Motor neuron (in vitro differentiated cells): ENCODE measurements at regions not wholly inside any gene's neighbourhood (a gene's known extent, or its start where the extent isn't known, plus 50 kb on each side); places are given as distances from the start of the nearest gene placed in this dataset.
"Not testable (repeated sequence)": the region's sequence is repeated elsewhere in the genome, so short reads cannot be mapped to it uniquely, and the experiment has no call there.

Source experiments
- ATAC-seq, 8 experiments: fragments of 200-7000 bp; cut with Tn5 transposase; replicated peaks in 6 of 8; 2 replicates each; pipeline ENCODE4 v1.8.0; 2021; ENCODE audit warnings: mild to moderate bottlenecking in 8 of 8, moderate library complexity in 8 of 8
- H3K27ac ChIP-seq, 2 donors: fragments of 250-450 bp; sonication (Bioruptor Pico); 2 replicates each; pipeline ENCODE4 v1.9.0; 2021; ENCODE audit warnings: antibody characterized with exemption in 2 of 2, mild to moderate bottlenecking in 2 of 2, moderate library complexity in 1 of 2
- H3K4me1 ChIP-seq, 2 donors: fragments of 250-450 bp; sonication (Bioruptor Pico); replicated peaks in 1 of 2; 2 replicates each; pipeline ENCODE4 v1.6.1; 2021; ENCODE audit warnings: antibody characterized with exemption in 2 of 2, mild to moderate bottlenecking in 2 of 2, moderate library complexity in 1 of 2
- H3K4me3 ChIP-seq, 5 donors: fragments of 250-450 bp; sonication (Bioruptor Pico); 2 replicates each; pipeline ENCODE4 v1.9.0; 2021; ENCODE audit warnings: antibody characterized with exemption in 5 of 5, mild to moderate bottlenecking in 5 of 5, moderate library complexity in 4 of 5
- WGBS, 10 experiments: fragments of 450-650 bp; shearing (Covaris generic); methylation state at CpG; one replicate each; pipeline ENCODE4 v1.0.0; 2022; 5-methylcytosine and 5-hydroxymethylcytosine counted together
- in situ Hi-C, 9 experiments: fragments of 400-800 bp; cut with MboI; loops; one replicate each; pipeline ENCODE4 v1.15.0; 2021; ENCODE audit warnings: low sequenced_read_pairs in 9 of 9, low pct_unique_long_range_greater_than_20kb in 2 of 9; ENCODE audit not compliant: unreplicated experiment in 9 of 9

DNA sequence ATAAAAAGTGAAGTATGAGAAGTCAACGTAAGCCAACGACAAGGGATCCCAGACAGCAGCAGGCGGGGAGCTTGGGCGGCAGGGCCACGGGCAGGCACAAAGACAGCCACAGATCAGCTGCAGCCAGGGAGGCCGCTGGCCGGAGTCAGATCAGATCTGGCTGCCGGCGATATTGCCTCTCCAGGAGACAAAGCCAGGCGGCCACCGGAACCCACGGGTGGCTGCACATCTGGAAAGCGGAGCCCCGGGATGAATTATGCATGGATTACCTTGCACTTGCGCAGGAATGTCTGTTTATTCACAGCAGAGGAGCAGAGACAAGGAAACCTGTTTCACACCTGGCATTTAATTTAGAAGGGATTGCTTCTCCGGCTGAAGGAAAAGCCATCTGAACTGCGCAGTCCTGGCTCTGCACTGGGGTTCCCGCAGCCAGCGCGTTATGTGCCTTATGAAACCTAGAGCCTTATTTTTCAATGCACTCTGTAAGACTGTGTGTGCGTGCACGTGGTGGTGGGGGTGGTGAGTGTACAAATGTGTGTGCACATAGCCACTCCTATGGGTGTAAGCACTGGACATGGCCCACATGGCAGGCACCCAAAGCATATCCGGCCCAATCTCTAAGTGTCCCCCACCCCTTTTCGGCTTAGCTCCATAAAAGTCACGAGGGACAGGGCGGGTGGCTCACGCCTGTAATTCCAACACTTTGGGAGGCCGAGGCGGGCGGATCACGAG lies 427.8 kb upstream of the MCTP2 start:
- peak in 6 of 8 experiments; percentile 30 to 79 (median 63) for ATAC-seq
- no peak overlapping the region for H3K4me3 ChIP-seq
- H3K27ac ChIP-seq = peak overlapping the region; percentile 16 to 35
- in situ Hi-C loops = no loop called here
- H3K4me1 ChIP-seq = peaks cover 31 to 36% of the 10 kb centered on the region in 2 donors
- 20 to 96% (median 81%) methylated on average over 1 to 13 of the region's 31 CpGs; no CpG with 5 or more reads in 3 of the 10 experiments for WGBS, 10 experiments

- Histone ChIP-seq H3K27ac (no peak overlapping the region), H3K4me1 (peaks cover 31 to 37% of the 10 kb centered on the region in 2 donors), H3K4me3 (no peak overlapping the region)
- no peak for ATAC-seq
- in situ Hi-C loops = no loop called here
Measured at GRCh38 chr15:93801206-93801605, 430.2 kb upstream of the MCTP2 start.

DNA sequence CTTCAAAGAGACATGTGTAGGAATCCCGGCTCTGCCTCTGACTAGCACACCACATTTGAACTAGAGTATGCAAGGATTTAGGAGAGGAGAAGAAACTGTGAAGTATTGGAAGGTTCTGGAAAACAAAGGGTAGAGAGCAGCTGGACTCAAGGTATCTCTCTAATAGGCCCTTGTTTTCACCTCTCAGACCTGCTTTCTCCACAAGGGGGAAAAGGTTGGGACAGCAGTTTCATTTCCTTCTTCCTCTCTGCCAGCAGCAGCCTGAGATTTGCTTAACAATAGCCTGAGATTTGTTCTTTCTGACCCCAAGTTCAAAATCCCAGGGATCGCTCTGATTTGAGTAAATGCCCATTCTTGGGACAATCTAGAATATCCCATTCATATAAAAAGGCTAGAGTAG lies 430.6 kb upstream of the MCTP2 start:
- 57 to 90% (median 75%) methylated on average over 1 to 2 of the region's 2 CpGs; no CpG with 5 or more reads in 3 of the 10 experiments for WGBS, 10 experiments
- in situ Hi-C loops = no loop called here
- H3K4me1 ChIP-seq = peaks cover 31 to 37% of the 10 kb centered on the region in 2 donors

DNA sequence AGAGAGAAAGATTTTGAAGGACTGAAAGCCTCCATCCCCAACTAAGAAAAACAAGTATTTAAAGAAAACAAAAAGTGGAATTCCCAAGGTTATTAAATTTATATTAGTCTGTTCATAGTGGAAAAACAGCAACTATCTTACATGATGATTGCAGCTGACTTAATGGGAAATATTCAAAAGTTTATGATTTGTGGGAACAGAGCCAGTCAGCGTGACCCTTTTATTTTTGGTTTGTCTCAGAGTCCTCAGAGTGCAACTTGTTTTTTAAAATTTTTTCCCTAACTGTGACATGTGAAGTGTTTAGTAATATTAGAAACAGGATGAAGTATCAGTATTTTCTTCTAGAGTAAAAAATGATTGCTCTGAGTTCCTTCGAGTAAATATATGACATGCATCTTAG lies 441.9 kb upstream of the MCTP2 start:
- no peak for ATAC-seq
- in situ Hi-C loops = no loop called here
- 50 to 100% (median 96%) methylated on average over 1 to 2 of the region's 2 CpGs; no CpG with 5 or more reads in 2 of the 10 experiments for WGBS, 10 experiments
- Histone ChIP-seq H3K4me3 (no peak overlapping the region), H3K4me1 (peaks cover 0 to 3% of the 10 kb centered on the region in 2 donors), H3K27ac (no peak overlapping the region)

More for the DNA sequence above, 430.6 kb upstream of the MCTP2 start:
- ATAC-seq = no peak
- no peak overlapping the region for H3K4me3 ChIP-seq
- H3K27ac ChIP-seq = no peak overlapping the region

DNA sequence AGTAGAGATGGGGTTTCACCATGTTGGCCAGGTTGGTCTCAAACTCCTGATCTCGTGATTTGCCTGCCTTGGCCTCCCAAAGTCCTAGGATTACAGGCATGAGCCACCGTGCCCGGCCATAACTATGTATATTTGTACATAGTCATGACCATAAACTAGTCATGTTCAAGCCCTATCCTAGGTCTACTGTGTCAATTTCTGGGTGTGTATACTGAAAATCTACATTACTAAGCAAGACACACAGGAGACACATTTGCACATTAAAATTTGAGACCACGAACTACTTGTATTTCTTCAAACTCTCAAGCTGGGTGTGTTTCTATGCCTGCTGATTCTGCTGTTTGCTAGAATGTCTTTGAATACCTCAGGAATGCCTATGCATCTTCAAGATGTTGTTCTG lies 451.3 kb upstream of the MCTP2 start:
- in situ Hi-C loops = no loop called here
- ATAC-seq = peak in 3 of 8 experiments; percentile 97 to 100 (median 99)
- H3K4me3 ChIP-seq = no peak overlapping the region
- peaks cover 0 to 2% of the 10 kb centered on the region in 2 donors for H3K4me1 ChIP-seq
- no peak overlapping the region for H3K27ac ChIP-seq
- 0 to 92% (median 0%) methylated on average over 1 to 4 of the region's 4 CpGs; no CpG with 5 or more reads in 3 of the 10 experiments for whole genome bisulfite sequencing, 10 experiments

GRCh38 chr15:93779341-93779740 lies 452.0 kb upstream of the MCTP2 start:
- Histone ChIP-seq H3K4me3 (no peak overlapping the region), H3K27ac (no peak overlapping the region), H3K4me1 (peaks cover 5 to 9% of the 10 kb centered on the region in 2 donors)
- no peak for ATAC-seq
- 80 to 100% (median 100%) methylated on average over 1 to 3 of the region's 4 CpGs; no CpG with 5 or more reads in 5 of the 10 experiments for WGBS, 10 experiments
- in situ Hi-C loops = no loop called here

GRCh38 chr15:93771196-93772030 lies 459.9 kb upstream of the MCTP2 start:
- WGBS, 10 experiments = 25 to 100% (median 66%) methylated on average over 2 to 4 of the region's 4 CpGs; no CpG with 5 or more reads in 1 of the 10 experiments
- Histone ChIP-seq H3K27ac (no peak overlapping the region), H3K4me1 (peaks cover 21 to 23% of the 10 kb centered on the region in 2 donors), H3K4me3 (no peak overlapping the region)
- ATAC-seq = peak in 2 of 8 experiments; percentile 59 to 75
- in situ Hi-C loops = loop anchor here in 1 of 9 experiments (25.0 kb wide), 1 partner anchor 684 kb away; the partner anchor contains the start of gene RGMA

DNA sequence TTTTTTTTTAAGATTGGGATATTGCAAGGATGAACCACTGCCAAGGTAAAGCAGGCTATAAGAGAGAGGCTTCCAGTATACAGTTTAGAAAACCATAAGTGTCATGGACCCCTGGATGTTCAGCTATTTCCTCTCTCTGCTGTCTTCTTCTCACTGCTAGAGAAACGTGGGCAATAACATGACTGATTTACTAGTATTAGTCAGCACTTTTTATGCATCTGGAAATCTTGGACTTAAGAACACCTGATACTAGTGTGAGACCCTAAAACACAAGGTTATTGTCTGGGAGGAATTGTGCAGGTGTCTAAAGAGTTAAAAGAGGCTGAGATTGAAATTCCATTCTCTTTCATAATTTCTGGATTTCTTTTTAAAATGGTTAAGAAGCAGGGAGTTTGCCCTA lies 460.6 kb upstream of the MCTP2 start:
- in situ Hi-C loops = loop anchor here in 1 of 9 experiments (25.0 kb wide), 1 partner anchor 683 kb away; the partner anchor contains the start of gene RGMA
- Histone ChIP-seq H3K4me1 (peaks cover 21 to 25% of the 10 kb centered on the region in 2 donors), H3K27ac (no peak overlapping the region), H3K4me3 (no peak overlapping the region)
- 20 to 100% (median 86%) methylated on average over 1 of the region's 1 CpG; no CpG with 5 or more reads in 5 of the 10 experiments for WGBS, 10 experiments
- ATAC-seq = no peak

DNA sequence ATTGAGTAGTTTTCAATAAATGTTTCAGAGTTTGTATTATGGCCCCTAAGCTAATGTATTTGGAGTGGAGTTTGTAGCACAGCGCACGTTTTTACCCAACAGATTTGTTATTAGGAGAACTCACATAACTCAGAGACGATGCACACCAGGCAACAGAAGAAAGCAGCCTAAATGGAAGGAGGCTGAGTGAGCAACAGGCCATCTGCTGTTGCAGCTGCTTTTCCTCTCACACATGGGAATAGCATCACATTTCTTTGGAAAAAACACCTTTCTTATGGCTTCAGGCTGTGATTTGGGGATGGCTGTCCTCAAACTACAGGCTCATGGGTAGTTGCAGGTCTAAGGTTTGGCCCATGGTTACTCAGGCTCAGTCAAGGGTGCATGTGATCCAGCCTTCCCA lies 469.3 kb upstream of the MCTP2 start:
- in situ Hi-C loops = loop anchor here in 1 of 9 experiments (25.0 kb wide), 1 partner anchor 675 kb away; the partner anchor contains the start of gene RGMA

GRCh38 chr15:93759629-93760028 lies 471.7 kb upstream of the MCTP2 start:
- no peak overlapping the region for H3K4me3 ChIP-seq
- 27 to 100% (median 80%) methylated on average over 1 to 3 of the region's 3 CpGs; no CpG with 5 or more reads in 2 of the 10 experiments for WGBS, 10 experiments
- in situ Hi-C loops = loop anchor here in 1 of 9 experiments (25.0 kb wide), 1 partner anchor 672 kb away; the partner anchor contains the start of gene RGMA
- peaks cover 7 to 13% of the 10 kb centered on the region in 2 donors for H3K4me1 ChIP-seq
- ATAC-seq = peak in 3 of 8 experiments; percentile 50 to 80 (median 71)
- H3K27ac ChIP-seq = no peak overlapping the region

More for the DNA sequence above, 469.3 kb upstream of the MCTP2 start:
- Histone ChIP-seq H3K4me1 (peaks cover 7 to 18% of the 10 kb centered on the region in 2 donors), H3K4me3 (no peak overlapping the region), H3K27ac (no peak overlapping the region)
- 37 to 100% (median 100%) methylated on average over 1 to 3 of the region's 3 CpGs; no CpG with 5 or more reads in 2 of the 10 experiments for WGBS, 10 experiments
- no peak for ATAC-seq

- no peak for ATAC-seq
- WGBS, 10 experiments = 19 to 100% (median 85%) methylated on average over 1 to 2 of the region's 2 CpGs
- Histone ChIP-seq H3K4me3 (no peak overlapping the region), H3K4me1 (peaks cover 4 to 5% of the 10 kb centered on the region in 2 donors), H3K27ac (no peak overlapping the region)
- in situ Hi-C loops = loop anchor here in 1 of 9 experiments (25.0 kb wide), 1 partner anchor 672 kb away; the partner anchor contains the start of gene RGMA
Measured at GRCh38 chr15:93758824-93759223, 472.5 kb upstream of the MCTP2 start.

DNA sequence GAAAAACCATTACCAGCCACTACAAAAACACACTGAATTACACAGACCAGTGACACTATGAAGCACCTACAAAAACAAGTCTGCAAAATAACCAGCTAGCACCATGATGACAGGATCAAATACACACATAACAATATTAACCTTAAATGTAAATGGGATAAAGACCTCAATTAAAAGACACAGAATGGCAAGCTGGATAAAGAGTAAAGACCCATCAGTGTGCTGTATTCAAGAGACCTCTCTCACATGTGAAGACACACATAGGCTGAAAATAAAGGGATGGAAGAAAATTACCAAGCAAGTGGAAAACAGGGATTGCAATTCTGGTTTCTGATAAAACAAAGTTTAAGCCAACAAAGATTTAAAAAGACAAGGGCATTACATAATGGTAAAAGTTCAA lies 482.7 kb upstream of the MCTP2 start:
- no peak overlapping the region for H3K27ac ChIP-seq
- ATAC-seq = no peak
- in situ Hi-C loops = no loop called here
- no peaks in the 10 kb centered on the region for H3K4me1 ChIP-seq
- no peak overlapping the region for H3K4me3 ChIP-seq

DNA sequence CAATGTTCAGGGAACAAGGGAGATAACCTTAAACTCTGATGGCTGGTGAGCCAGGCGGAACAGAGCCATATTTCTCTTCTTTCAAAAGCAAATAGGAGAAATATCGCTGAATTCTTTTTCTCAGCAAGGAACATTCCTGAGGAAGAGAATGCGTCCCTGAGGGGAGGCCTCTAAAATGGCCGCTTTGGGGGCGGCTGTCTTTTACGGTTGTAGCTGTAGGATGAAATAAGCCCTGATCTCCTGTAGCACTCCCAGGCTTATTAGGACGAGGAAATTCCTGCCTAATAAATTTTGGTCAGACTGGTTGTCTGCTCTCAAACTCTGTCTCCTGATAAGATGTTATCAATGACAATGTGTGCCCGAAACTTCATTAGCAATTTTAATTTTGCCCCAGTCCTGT lies 496.4 kb upstream of the MCTP2 start:
- in situ Hi-C loops, ATAC-seq, H3K4me1 ChIP-seq, H3K27ac ChIP-seq, H3K4me3 ChIP-seq: not testable (repeated sequence)
- 40 to 100% (median 90%) methylated on average over 1 to 7 of the region's 8 CpGs; no CpG with 5 or more reads in 3 of the 10 experiments for WGBS, 10 experiments
